ENCODE measurements at regions not wholly inside any gene's neighbourhood (a gene's known extent, or its start where the extent isn't known, plus 50 kb on each side); places are given as distances from the start of the nearest gene placed in this dataset.

GRCh38 chr15:27669641-27670040, 429.5 kb downstream of the OCA2 start:
- H3K27me3 ChIP-seq (ENCODE audit: control insufficient read depth, insufficient read depth, low read length) = no peaks in the 10 kb centered on the region
- no peak for DNase-seq (ENCODE audit: low read depth, low spot score)
- TF ChIP-seq CTCF (IDR thresholded peaks at IDR 0.05; ENCODE audit: low read depth, low read length) = no peak
- H3K4me3 ChIP-seq (ENCODE audit: low read depth, low read length) = no peak overlapping the region
- no peak overlapping the region for H3K27ac ChIP-seq (ENCODE audit: low read depth, low read length)
- ChIA-PET CTCF (no interaction called here), POLR2A (no interaction called here)
- H3K9me3 ChIP-seq (ENCODE audit: control insufficient read depth, insufficient read depth, low read length) = peaks cover 11% of the 10 kb centered on the region; the same call in 1 of the 2 replicates

- ChIA-PET POLR2A (no interaction called here), CTCF (no interaction called here)
- no peaks in the 10 kb centered on the region for H3K27me3 ChIP-seq (ENCODE audit: control insufficient read depth, insufficient read depth, low read length)
- no peak for DNase-seq (ENCODE audit: low read depth, low spot score)
- TF ChIP-seq CTCF (IDR thresholded peaks at IDR 0.05; ENCODE audit: low read depth, low read length) = no peak
- H3K27ac ChIP-seq (ENCODE audit: low read depth, low read length) = no peak overlapping the region
- H3K9me3 ChIP-seq (ENCODE audit: control insufficient read depth, insufficient read depth, low read length) = peaks cover 11% of the 10 kb centered on the region; the same call in 1 of the 2 replicates
- H3K4me3 ChIP-seq (ENCODE audit: low read depth, low read length) = no peak overlapping the region
Measured at GRCh38 chr15:27668471-27669220, 430.5 kb downstream of the OCA2 start.

GRCh38 chr15:27665002-27665401, 434.1 kb downstream of the OCA2 start:
- no peak overlapping the region for H3K27ac ChIP-seq (ENCODE audit: low read depth, low read length)
- CTCF ChIA-PET = interaction anchor here (1.0 kb wide), 1 partner anchor 16 kb away, joined by 3 read pairs; no protein-coding TSS in a partner anchor

GRCh38 chr15:27662892-27663291, 436.2 kb downstream of the OCA2 start:
- no peak for DNase-seq (ENCODE audit: low read depth, low spot score)
- Histone ChIP-seq H3K9me3 (ENCODE audit: control insufficient read depth, insufficient read depth, low read length) (no peaks in the 10 kb centered on the region; the same call in 1 of the 2 replicates), H3K27me3 (ENCODE audit: control insufficient read depth, insufficient read depth, low read length) (no peaks in the 10 kb centered on the region), H3K4me3 (ENCODE audit: low read depth, low read length) (no peak overlapping the region), H3K27ac (ENCODE audit: low read depth, low read length) (no peak overlapping the region)
- CTCF ChIA-PET = no interaction called here
- TF ChIP-seq CTCF (IDR thresholded peaks at IDR 0.05; ENCODE audit: low read depth, low read length) = no peak
- POLR2A ChIA-PET = no interaction called here

More at GRCh38 chr15:27665002-27665401, 434.1 kb downstream of the OCA2 start:
- Histone ChIP-seq H3K9me3 (ENCODE audit: control insufficient read depth, insufficient read depth, low read length) (no peaks in the 10 kb centered on the region; the same call in 1 of the 2 replicates), H3K4me3 (ENCODE audit: low read depth, low read length) (no peak overlapping the region), H3K27me3 (ENCODE audit: control insufficient read depth, insufficient read depth, low read length) (no peaks in the 10 kb centered on the region)
- no peak for DNase-seq (ENCODE audit: low read depth, low spot score)
- POLR2A ChIA-PET = no interaction called here
- no peak for TF ChIP-seq CTCF (IDR thresholded peaks at IDR 0.05; ENCODE audit: low read depth, low read length)

- no peak for TF ChIP-seq CTCF (IDR thresholded peaks at IDR 0.05; ENCODE audit: low read depth, low read length)
- POLR2A ChIA-PET = no interaction called here
- Histone ChIP-seq H3K27ac (ENCODE audit: low read depth, low read length) (no peak overlapping the region), H3K27me3 (ENCODE audit: control insufficient read depth, insufficient read depth, low read length) (no peaks in the 10 kb centered on the region), H3K4me3 (ENCODE audit: low read depth, low read length) (no peak overlapping the region), H3K9me3 (ENCODE audit: control insufficient read depth, insufficient read depth, low read length) (peaks cover 8% of the 10 kb centered on the region; the same call in 1 of the 2 replicates)
- no peak for DNase-seq (ENCODE audit: low read depth, low spot score)
- CTCF ChIA-PET = no interaction called here
Measured at GRCh38 chr15:27660676-27661075, 438.4 kb downstream of the OCA2 start.
